ENCODE measurements at regions not wholly inside any gene's neighbourhood (a gene's known extent, or its start where the extent isn't known, plus 50 kb on each side); places are given as distances from the start of the nearest gene placed in this dataset.

DNA sequence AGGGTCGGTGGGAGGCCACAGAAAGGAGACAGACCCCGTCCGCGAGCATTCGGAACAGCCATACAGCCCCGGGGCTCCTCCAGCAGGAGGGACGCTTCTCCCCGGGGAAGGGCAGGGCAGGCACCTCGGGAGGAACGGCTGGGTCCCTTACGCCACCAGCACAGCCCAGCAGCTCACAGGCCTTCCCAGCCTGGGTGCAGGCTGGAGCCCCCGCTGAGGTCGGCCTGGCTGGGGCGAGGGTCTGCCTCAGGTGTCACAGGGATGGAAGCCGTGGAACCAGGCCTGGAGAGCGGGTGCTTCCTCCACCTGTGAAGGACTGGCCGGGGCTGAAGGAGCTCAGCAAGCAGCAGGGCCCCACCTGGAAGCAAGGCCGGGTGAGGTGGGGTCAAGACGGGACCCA lies 732.3 kb downstream of the BRD1 start:
- CTCF ChIA-PET, result no interaction called here
- intact Hi-C loops (cut with micrococcal nuclease), result no loop called here
- H3K9me3 Mint-ChIP-seq (ENCODE audit: insufficient read depth), result no peaks in the 10 kb centered on the region
- TF ChIP-seq, protein P1, sequence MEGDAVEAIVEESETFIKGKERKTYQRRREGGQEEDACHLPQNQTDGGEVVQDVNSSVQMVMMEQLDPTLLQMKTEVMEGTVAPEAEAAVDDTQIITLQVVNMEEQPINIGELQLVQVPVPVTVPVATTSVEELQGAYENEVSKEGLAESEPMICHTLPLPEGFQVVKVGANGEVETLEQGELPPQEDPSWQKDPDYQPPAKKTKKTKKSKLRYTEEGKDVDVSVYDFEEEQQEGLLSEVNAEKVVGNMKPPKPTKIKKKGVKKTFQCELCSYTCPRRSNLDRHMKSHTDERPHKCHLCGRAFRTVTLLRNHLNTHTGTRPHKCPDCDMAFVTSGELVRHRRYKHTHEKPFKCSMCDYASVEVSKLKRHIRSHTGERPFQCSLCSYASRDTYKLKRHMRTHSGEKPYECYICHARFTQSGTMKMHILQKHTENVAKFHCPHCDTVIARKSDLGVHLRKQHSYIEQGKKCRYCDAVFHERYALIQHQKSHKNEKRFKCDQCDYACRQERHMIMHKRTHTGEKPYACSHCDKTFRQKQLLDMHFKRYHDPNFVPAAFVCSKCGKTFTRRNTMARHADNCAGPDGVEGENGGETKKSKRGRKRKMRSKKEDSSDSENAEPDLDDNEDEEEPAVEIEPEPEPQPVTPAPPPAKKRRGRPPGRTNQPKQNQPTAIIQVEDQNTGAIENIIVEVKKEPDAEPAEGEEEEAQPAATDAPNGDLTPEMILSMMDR (IDR thresholded peaks at IDR 0.05), result no peak
- no peak for TF ChIP-seq EZH2 (IDR thresholded peaks at IDR 0.05; ENCODE audit: borderline replicate concordance, insufficient read depth, low read depth, low read length, poor library complexity, severe bottlenecking)
- ATAC-seq (ENCODE audit: low read depth), result no peak
- no peak overlapping the region for H3K4me3 Mint-ChIP-seq
- DNase-seq, result no peak
- Histone ChIP-seq H3K27ac (ENCODE audit: low read length in 2 of 2) (no peak overlapping the region), H4K20me1 (ENCODE audit: control insufficient read depth, insufficient read depth, low read length, poor library complexity, severe bottlenecking) (no peaks in the 10 kb centered on the region), H3K9ac (ENCODE audit: low read length) (no peak overlapping the region), H3K27me3 (replicated peaks in 1 of 4; ENCODE audit: control extremely low read depth in 1 of 4, control insufficient read depth in 3 of 4, insufficient read depth in 4 of 4, low read length in 3 of 4) (no peaks in the 10 kb centered on the region), H3K79me2 (ENCODE audit: control insufficient read depth, insufficient read depth, low read length) (no peaks in the 10 kb centered on the region), H2AFZ (ENCODE audit: insufficient read depth, low read depth, low read length, poor library complexity, severe bottlenecking) (no peak overlapping the region), H3K4me1 (ENCODE audit: control insufficient read depth in 2 of 2, insufficient read depth in 2 of 2, low read length in 2 of 2) (peaks cover 0 to 14% of the 10 kb centered on the region in 2 donors), H3K4me2 (replicated peaks; ENCODE audit: low read depth, low read length, poor library complexity, severe bottlenecking) (peak overlapping the region; percentile 38), H3K9me3 (ENCODE audit: control extremely low read depth in 1 of 3, control insufficient read depth in 2 of 3, insufficient read depth in 1 of 3, low read length in 2 of 3) (peaks cover 0 to 10% (median 0%) of the 10 kb centered on the region in 3 donors), H3K36me3 (replicated peaks in 1 of 2; ENCODE audit: control extremely low read depth in 1 of 2, control insufficient read depth in 1 of 2, extremely low read depth in 1 of 2, insufficient read depth in 2 of 2, low read length in 1 of 2) (no peaks in the 10 kb centered on the region), H3K4me3 (ENCODE audit: control extremely low read depth in 1 of 5, extremely low read depth in 1 of 5, insufficient read depth in 1 of 5, low read depth in 2 of 5, low read length in 4 of 5) (no peak overlapping the region)
- no peaks in the 10 kb centered on the region for H3K4me1 Mint-ChIP-seq
- POLR2A ChIA-PET, result no interaction called here
- no peak overlapping the region for H3K27ac Mint-ChIP-seq
- H3K27me3 Mint-ChIP-seq, result peaks cover 6% of the 10 kb centered on the region
- 93% methylated on average over 19 of the region's 19 CpGs for WGBS (ENCODE audit: insufficient coverage)

DNA sequence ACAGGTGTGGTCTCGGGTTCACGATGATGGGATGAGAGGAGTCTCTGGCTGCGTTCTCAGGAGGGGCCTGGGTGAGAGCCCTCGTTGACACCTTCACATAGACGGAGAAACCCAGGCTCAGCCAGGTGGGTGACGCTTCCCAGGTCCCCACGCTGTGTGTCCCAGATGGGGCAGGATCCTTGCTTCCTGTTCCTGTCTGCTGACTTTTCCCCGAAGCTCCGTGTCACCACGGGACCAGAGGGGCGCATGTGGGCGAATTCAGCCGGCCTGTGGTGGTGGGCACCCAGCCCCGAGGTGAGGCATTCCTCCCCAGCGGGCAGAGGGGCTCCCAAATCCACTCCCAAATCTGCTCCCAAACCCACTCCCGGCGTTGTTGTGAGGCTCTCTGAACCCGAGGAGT lies 732.8 kb downstream of the BRD1 start:
- no peaks in the 10 kb centered on the region for H3K9me3 Mint-ChIP-seq (ENCODE audit: insufficient read depth)
- H3K79me2 ChIP-seq (ENCODE audit: control insufficient read depth, insufficient read depth, low read length), result no peaks in the 10 kb centered on the region
- H3K27me3 ChIP-seq (replicated peaks in 1 of 4; ENCODE audit: control extremely low read depth in 1 of 4, control insufficient read depth in 3 of 4, insufficient read depth in 4 of 4, low read length in 3 of 4), result no peaks in the 10 kb centered on the region
- H3K9ac ChIP-seq (ENCODE audit: low read length), result no peak overlapping the region
- no peak overlapping the region for H3K4me3 Mint-ChIP-seq
- WGBS (ENCODE audit: insufficient coverage), result 94% methylated on average over 15 of the region's 18 CpGs
- H3K9me3 ChIP-seq (ENCODE audit: control extremely low read depth in 1 of 3, control insufficient read depth in 2 of 3, insufficient read depth in 1 of 3, low read length in 2 of 3), result peaks cover 0 to 10% (median 0%) of the 10 kb centered on the region in 3 donors
- H4K20me1 ChIP-seq (ENCODE audit: control insufficient read depth, insufficient read depth, low read length, poor library complexity, severe bottlenecking), result no peaks in the 10 kb centered on the region
- ChIA-PET POLR2A (no interaction called here), CTCF (no interaction called here)
- H3K4me2 ChIP-seq (replicated peaks; ENCODE audit: low read depth, low read length, poor library complexity, severe bottlenecking), result peak overlapping the region; percentile 38
- H2AFZ ChIP-seq (ENCODE audit: insufficient read depth, low read depth, low read length, poor library complexity, severe bottlenecking), result no peak overlapping the region
- no peaks in the 10 kb centered on the region for H3K4me1 Mint-ChIP-seq
- H3K27ac Mint-ChIP-seq, result no peak overlapping the region
- TF ChIP-seq EZH2 (IDR thresholded peaks at IDR 0.05; ENCODE audit: borderline replicate concordance, insufficient read depth, low read depth, low read length, poor library complexity, severe bottlenecking), result no peak
- TF ChIP-seq, protein P1 (IDR thresholded peaks at IDR 0.05), result no peak
- peak overlapping the region in 1 of 2 donors; percentile 69 for H3K27ac ChIP-seq (ENCODE audit: low read length in 2 of 2)
- DNase-seq, result no peak
- no peak for ATAC-seq (ENCODE audit: low read depth)
- H3K4me3 ChIP-seq (ENCODE audit: control extremely low read depth in 1 of 5, extremely low read depth in 1 of 5, insufficient read depth in 1 of 5, low read depth in 2 of 5, low read length in 4 of 5), result no peak overlapping the region
- H3K27me3 Mint-ChIP-seq, result peaks cover 3% of the 10 kb centered on the region
- no peaks in the 10 kb centered on the region for H3K36me3 ChIP-seq (replicated peaks in 1 of 2; ENCODE audit: control extremely low read depth in 1 of 2, control insufficient read depth in 1 of 2, extremely low read depth in 1 of 2, insufficient read depth in 2 of 2, low read length in 1 of 2)
- intact Hi-C loops (cut with micrococcal nuclease), result no loop called here
- peaks cover 0 to 14% of the 10 kb centered on the region in 2 donors for H3K4me1 ChIP-seq (ENCODE audit: control insufficient read depth in 2 of 2, insufficient read depth in 2 of 2, low read length in 2 of 2)
